Endodermal cell (in vitro differentiated cells): ENCODE measurements at regions not wholly inside any gene's neighbourhood (a gene's known extent, or its start where the extent isn't known, plus 50 kb on each side); places are given as distances from the start of the nearest gene placed in this dataset.

Experiments
- DNase-seq: peaks from one replicate; pipeline ENCODE4 v3.0.0-alpha.2; 2017
- H3K27ac ChIP-seq: 2 replicates; pipeline ENCODE4 v1.5.1; 2013; ENCODE audit warnings: mild to moderate bottlenecking, low read depth, low read length, moderate library complexity
- H3K27me3 ChIP-seq: 2 replicates; pipeline ENCODE4 v1.6.1; 2013; ENCODE audit warnings: mild to moderate bottlenecking, low read length, moderate library complexity; ENCODE audit not compliant: insufficient read depth, control insufficient read depth, poor library complexity, severe bottlenecking
- H3K36me3 ChIP-seq: 2 replicates; pipeline ENCODE4 v1.7.0; 2013; ENCODE audit warnings: mild to moderate bottlenecking, low read length, moderate library complexity; ENCODE audit not compliant: control insufficient read depth, insufficient read depth
- H3K4me1 ChIP-seq: one replicate; pipeline ENCODE4 v1.7.0; 2013; ENCODE audit warnings: low read length; ENCODE audit not compliant: control insufficient read depth, insufficient read depth
- H3K4me3 ChIP-seq: 2 replicates; pipeline ENCODE4 v1.5.1; 2013; ENCODE audit warnings: mild to moderate bottlenecking, low read length, moderate library complexity
- H3K9ac ChIP-seq: 2 replicates; pipeline ENCODE4 v1.6.1; 2013; ENCODE audit warnings: mild to moderate bottlenecking, low read length, moderate library complexity; ENCODE audit not compliant: poor library complexity, severe bottlenecking; ENCODE audit errors: extremely low read depth
- H3K9me3 ChIP-seq: 2 replicates; pipeline ENCODE4 v1.6.1; 2013; ENCODE audit warnings: mild to moderate bottlenecking, low read length, moderate library complexity; ENCODE audit not compliant: control insufficient read depth
- H3K27ac Mint-ChIP-seq: 2 replicates; pipeline ENCODE4 v1.8.0; 2020; ENCODE audit warnings: mixed read lengths
- H3K27me3 Mint-ChIP-seq: 2 replicates; pipeline ENCODE4 v1.8.0; 2021; ENCODE audit warnings: mild to moderate bottlenecking, mixed read lengths; ENCODE audit not compliant: insufficient read depth
- H3K36me3 Mint-ChIP-seq: 2 replicates; pipeline ENCODE4 v1.8.0; 2020; ENCODE audit warnings: low read depth, mixed read lengths
- H3K4me1 Mint-ChIP-seq: 2 replicates; pipeline ENCODE4 v1.8.0; 2020; ENCODE audit warnings: mixed read lengths
- H3K4me3 Mint-ChIP-seq: 2 replicates; pipeline ENCODE4 v1.8.0; 2020; ENCODE audit warnings: mild to moderate bottlenecking, moderate library complexity, mixed read lengths
- H3K9me3 Mint-ChIP-seq: 2 replicates; pipeline ENCODE4 v1.8.0; 2020; ENCODE audit warnings: mild to moderate bottlenecking, mixed read lengths
- CTCF ChIP-seq: fragments of 200-600 bp; sonication (generic); conservative IDR thresholded peaks from 2 replicates; pipeline ENCODE4 v1.5.0; 2021; ENCODE audit warnings: antibody characterized with exemption, mild to moderate bottlenecking
- WGBS, 2 experiments: methylation state at CpG; one replicate each; pipeline versions ENCODE4 v1.1.5 to v1.1.7; 2013; ENCODE audit warnings: missing lambda C conversion rate in 2 of 2, mixed read lengths in 1 of 2; ENCODE audit not compliant: insufficient coverage in 1 of 2, insufficient read length in 1 of 2; 5-methylcytosine and 5-hydroxymethylcytosine counted together

- no peak for TF ChIP-seq CTCF
- DNase-seq = peak; percentile 48
- H3K9me3 Mint-ChIP-seq = no peaks in the 10 kb centered on the region
- WGBS, 2 experiments = 60 to 82% methylated on average over 1 to 6 of the region's 6 CpGs
- H3K4me3 Mint-ChIP-seq = no peak overlapping the region
- Histone ChIP-seq H3K27me3 (no peaks in the 10 kb centered on the region), H3K4me3 (no peak overlapping the region), H3K27ac (no peak overlapping the region), H3K4me1 (peaks cover 14% of the 10 kb centered on the region), H3K9ac (no peak overlapping the region), H3K9me3 (no peaks in the 10 kb centered on the region), H3K36me3 (no peaks in the 10 kb centered on the region)
- H3K4me1 Mint-ChIP-seq = peaks cover 37% of the 10 kb centered on the region
- H3K27ac Mint-ChIP-seq = no peak overlapping the region
- no peaks in the 10 kb centered on the region for H3K27me3 Mint-ChIP-seq
- no peaks in the 10 kb centered on the region for H3K36me3 Mint-ChIP-seq
Measured at GRCh38 chr2:207337234-207338219, 171.8 kb upstream of the KLF7 start.

- no peaks in the 10 kb centered on the region for H3K9me3 ChIP-seq
- no peaks in the 10 kb centered on the region for H3K27me3 ChIP-seq
- no peak for TF ChIP-seq CTCF
- no peaks in the 10 kb centered on the region for H3K27me3 Mint-ChIP-seq
- DNase-seq = no peak
- no peak overlapping the region for H3K4me3 Mint-ChIP-seq
- H3K36me3 ChIP-seq = no peaks in the 10 kb centered on the region
- no peak overlapping the region for H3K9ac ChIP-seq
- no peaks in the 10 kb centered on the region for H3K9me3 Mint-ChIP-seq
- WGBS, 2 experiments = 86 to 100% methylated on average over 1 to 3 of the region's 3 CpGs
- H3K4me1 Mint-ChIP-seq = peaks cover 37% of the 10 kb centered on the region
- no peak overlapping the region for H3K27ac ChIP-seq
- H3K27ac Mint-ChIP-seq = no peak overlapping the region
- H3K4me1 ChIP-seq = peaks cover 14% of the 10 kb centered on the region
- H3K4me3 ChIP-seq = no peak overlapping the region
- no peaks in the 10 kb centered on the region for H3K36me3 Mint-ChIP-seq
Measured at GRCh38 chr2:207338220-207338607, 172.5 kb upstream of the KLF7 start.

- no peak overlapping the region for H3K9ac ChIP-seq
- no peaks in the 10 kb centered on the region for H3K9me3 Mint-ChIP-seq
- peaks cover 37% of the 10 kb centered on the region for H3K4me1 Mint-ChIP-seq
- DNase-seq = no peak
- H3K27me3 Mint-ChIP-seq = no peaks in the 10 kb centered on the region
- H3K4me3 Mint-ChIP-seq = no peak overlapping the region
- H3K4me3 ChIP-seq = no peak overlapping the region
- no peaks in the 10 kb centered on the region for H3K36me3 ChIP-seq
- peaks cover 14% of the 10 kb centered on the region for H3K4me1 ChIP-seq
- WGBS, 2 experiments = 87 to 100% methylated on average over 1 to 3 of the region's 3 CpGs
- H3K9me3 ChIP-seq = no peaks in the 10 kb centered on the region
- no peak overlapping the region for H3K27ac ChIP-seq
- no peaks in the 10 kb centered on the region for H3K27me3 ChIP-seq
- TF ChIP-seq CTCF = no peak
- no peak overlapping the region for H3K27ac Mint-ChIP-seq
- no peaks in the 10 kb centered on the region for H3K36me3 Mint-ChIP-seq
Measured at GRCh38 chr2:207338610-207339009, 172.9 kb upstream of the KLF7 start.
